SK-N-SH (cell line): ENCODE measurements at regions not wholly inside any gene's neighbourhood (a gene's known extent, or its start where the extent isn't known, plus 50 kb on each side); places are given as distances from the start of the nearest gene placed in this dataset.

Source experiments
- CTCF ChIA-PET: fragments of 300-600, 350-600 bp; formaldehyde crosslinking; extraction: SDS; loops from one replicate; lab custom pipeline; 2021; lab: Yijun Ruan, JAX
- POLR2A ChIA-PET: fragments of 350-600 bp; sonication (Branson Sonifier 250); formaldehyde crosslinking; extraction: SDS; loops from one replicate; lab custom pipeline; 2020; ENCODE audit warnings: antibody characterized with exemption, inconsistent platforms; lab: Yijun Ruan, JAX
- DNase-seq: peaks from one replicate; pipeline ENCODE4 v3.0.0; 2012
- H2AFZ ChIP-seq: fragments of 200-600 bp; sonication (generic); 2 replicates; pipeline ENCODE4 v1.8.1; 2016; ENCODE audit warnings: antibody characterized with exemption, mild to moderate bottlenecking, low read depth
- H3F3A ChIP-seq: fragments of 200-600 bp; sonication (generic); replicated peaks from 2 replicates; pipeline ENCODE3; 2016; ENCODE audit warnings: antibody characterized with exemption, mild to moderate bottlenecking; ENCODE audit not compliant: insufficient read depth
- H3K27ac ChIP-seq, 2 experiments: fragments of 200-500 bp in 1 of 2; fragments of 200-600 bp in 1 of 2; sonication (Bioruptor generic) in 1 of 2; sonication (generic), shearing (Covaris generic) in 1 of 2; 2 replicates each; pipeline versions ENCODE4 v1.5.1 to v1.6.1; 2014 to 2016; ENCODE audit warnings: low read depth in 2 of 2, inconsistent platforms in 1 of 2, low read length in 1 of 2, mild to moderate bottlenecking in 1 of 2, mixed read lengths in 1 of 2
- H3K27me3 ChIP-seq: fragments of 200-600 bp; sonication (generic), shearing (Covaris generic); 2 replicates; pipeline ENCODE4 v1.6.1; 2016; ENCODE audit warnings: mixed run types; ENCODE audit not compliant: insufficient read depth
- H3K36me3 ChIP-seq, 2 experiments: fragments of 200-500 bp in 1 of 2; fragments of 200-600 bp in 1 of 2; sonication (Bioruptor generic) in 1 of 2; sonication (generic) in 1 of 2; replicated peaks in 1 of 2; 2 replicates each; pipeline versions ENCODE3 to v1.5.1; 2014 to 2016; ENCODE audit warnings: low read length in 1 of 2, mild to moderate bottlenecking in 1 of 2; ENCODE audit not compliant: insufficient read depth in 2 of 2, control insufficient read depth in 1 of 2
- H3K4me1 ChIP-seq, 2 experiments: fragments of 200-500 bp in 1 of 2; fragments of 200-600 bp in 1 of 2; sonication (Bioruptor generic) in 1 of 2; sonication (generic), shearing (Covaris generic) in 1 of 2; 2 replicates each; pipeline versions ENCODE4 v1.5.1 to v1.6.1; 2014 to 2016; ENCODE audit warnings: low read depth in 1 of 2, low read length in 1 of 2, mixed run types in 1 of 2; ENCODE audit not compliant: insufficient read depth in 2 of 2, control insufficient read depth in 1 of 2
- H3K4me2 ChIP-seq: fragments of 200-600 bp; sonication (generic), shearing (Covaris generic); 2 replicates; pipeline ENCODE4 v1.6.1; 2017; ENCODE audit warnings: mixed run types
- H3K4me3 ChIP-seq, 2 experiments: fragments of 200-500 bp in 1 of 2; fragments of 200-600 bp in 1 of 2; sonication (Bioruptor generic) in 1 of 2; sonication (generic), shearing (Covaris generic) in 1 of 2; 2 replicates each; pipeline versions ENCODE4 v1.5.1 to v1.8.1; 2014 to 2016; ENCODE audit warnings: low read depth in 2 of 2, inconsistent platforms in 1 of 2, low read length in 1 of 2, mild to moderate bottlenecking in 1 of 2, mixed read lengths in 1 of 2, moderate library complexity in 1 of 2
- H3K79me2 ChIP-seq: fragments of 200-600 bp; sonication (generic); 2 replicates; pipeline ENCODE4 v1.8.1; 2017; ENCODE audit warnings: mild to moderate bottlenecking; ENCODE audit not compliant: insufficient read depth
- H3K9ac ChIP-seq: fragments of 200-600 bp; sonication (generic); 2 replicates; pipeline ENCODE4 v1.6.1; 2017; ENCODE audit warnings: mixed run types
- H3K9me2 ChIP-seq: fragments of 200-600 bp; sonication (generic); 2 replicates; pipeline ENCODE4 v1.6.1; 2017; ENCODE audit warnings: mixed run types
- H3K9me3 ChIP-seq: fragments of 200-600 bp; sonication (generic); 2 replicates; pipeline ENCODE4 v1.6.1; 2017; ENCODE audit warnings: mixed run types, mild to moderate bottlenecking, moderate library complexity
- H4K20me1 ChIP-seq: fragments of 200-600 bp; sonication (generic); 2 replicates; pipeline ENCODE4 v1.6.1; 2017; ENCODE audit warnings: mild to moderate bottlenecking, mixed run types; ENCODE audit not compliant: insufficient read depth
- CTCF ChIP-seq: fragments of 200-600 bp; sonication (generic); IDR thresholded peaks from 2 replicates; pipeline ENCODE4 v1.6.1; 2017; ENCODE audit warnings: antibody characterized with exemption, mild to moderate bottlenecking, moderate library complexity
- ELF1 ChIP-seq: IDR thresholded peaks from 2 replicates; pipeline ENCODE4 v1.4.0; 2012
- EP300 ChIP-seq, 2 experiments: IDR thresholded peaks; 2 replicates each; pipeline versions ENCODE4 v1.4.0 to v1.6.1; 2012; ENCODE audit warnings: borderline replicate concordance in 1 of 2, low read depth in 1 of 2, low read length in 1 of 2
- EZH2phosphoT487 ChIP-seq: fragments of 200-600 bp; sonication (generic); IDR thresholded peaks from 2 replicates; pipeline ENCODE4 v1.6.1; 2017; ENCODE audit warnings: low read depth, mixed run types, mild to moderate bottlenecking, antibody characterized with exemption, moderate library complexity, borderline replicate concordance
- FOSL2 ChIP-seq: IDR thresholded peaks from 2 replicates; pipeline ENCODE4 v1.4.0; 2012; ENCODE audit warnings: low read depth, mild to moderate bottlenecking, moderate library complexity, borderline replicate concordance
- FOXJ3 ChIP-seq: sonication (generic); formaldehyde crosslinking; IDR thresholded peaks from 2 replicates; pipeline ENCODE4 v1.5.1; 2020; ENCODE audit warnings: mild to moderate bottlenecking, missing genetic modification reagents
- MAX ChIP-seq: IDR thresholded peaks from 2 replicates; pipeline ENCODE4 v1.4.0; 2012; ENCODE audit warnings: low read depth
- MEF2A ChIP-seq: IDR thresholded peaks from 2 replicates; pipeline ENCODE4 v1.4.0; 2012; ENCODE audit warnings: low read depth, borderline replicate concordance
- MXI1 ChIP-seq: IDR thresholded peaks from 2 replicates; pipeline ENCODE4 v1.6.1; 2012; ENCODE audit warnings: mild to moderate bottlenecking, low read depth, low read length, improper control_type of control experiment
- POLR2AphosphoS5 ChIP-seq: IDR thresholded peaks from 2 replicates; pipeline ENCODE4 v1.6.1; 2012; ENCODE audit warnings: low read depth, low read length
- SIN3A ChIP-seq: IDR thresholded peaks from 2 replicates; pipeline ENCODE4 v1.6.1; 2012; ENCODE audit warnings: low read depth, mild to moderate bottlenecking, low read length, moderate library complexity, borderline replicate concordance
- SMC3 ChIP-seq: IDR thresholded peaks from 2 replicates; pipeline ENCODE4 v1.6.1; 2012; ENCODE audit warnings: low read depth, low read length, improper control_type of control experiment
- TCF12 ChIP-seq: IDR thresholded peaks from 2 replicates; pipeline ENCODE4 v1.4.0; 2012
- YY1 ChIP-seq: IDR thresholded peaks from 2 replicates; pipeline ENCODE4 v1.4.0; 2012; ENCODE audit warnings: low read depth, mild to moderate bottlenecking
- ZBTB33 ChIP-seq: IDR thresholded peaks from 2 replicates; pipeline ENCODE4 v1.4.0; 2012; ENCODE audit warnings: low read depth, borderline replicate concordance
- WGBS: methylation state at CpG from one replicate; pipeline ENCODE4 v1.1.6; 2017; ENCODE audit warnings: low lambda C conversion rate; 5-methylcytosine and 5-hydroxymethylcytosine counted together
- TF ChIP-seq, protein P1 (sequence below): IDR thresholded peaks from 2 replicates; pipeline ENCODE4 v1.4.0; 2012; ENCODE audit warnings: low read depth, borderline replicate concordance

- DNase-seq = no peak
- Histone ChIP-seq H3K79me2 (no peaks in the 10 kb centered on the region), H3K4me1 (no peaks in the 10 kb centered on the region), H2AFZ (no peak overlapping the region), H3K9ac (no peak overlapping the region), H3F3A (no peaks in the 10 kb centered on the region)
- WGBS = no CpG with 5 or more reads among the region's 1 CpG
- POLR2A ChIA-PET = no interaction called here
- TF ChIP-seq FOXJ3 (CRISPR knock-in tag) (no peak), EP300 (IDR thresholded peaks at IDR 0.05; ENCODE audit: borderline replicate concordance in 1 of 2, low read depth in 1 of 2, low read length in 1 of 2) (no peak), ZBTB33 (no peak), TCF12 (no peak), FOSL2 (no peak), CTCF (no peak), ELF1 (no peak)
- TF ChIP-seq, all 33 proteins: peak for 0
- H3K9me2 ChIP-seq = no peaks in the 10 kb centered on the region
- H3K36me3 ChIP-seq = no peaks in the 10 kb centered on the region
- no peaks in the 10 kb centered on the region for H3K27me3 ChIP-seq
- H3K4me2 ChIP-seq = no peak overlapping the region
- H3K9me3 ChIP-seq = no peaks in the 10 kb centered on the region
- H3K27ac ChIP-seq = no peak overlapping the region
- no peaks in the 10 kb centered on the region for H4K20me1 ChIP-seq
- H3K4me3 ChIP-seq = no peak overlapping the region
- CTCF ChIA-PET = no interaction called here
These were observed 433.4 kb downstream of the TCERG1L start for GRCh38 chr10:130878131-130878530.

DNA sequence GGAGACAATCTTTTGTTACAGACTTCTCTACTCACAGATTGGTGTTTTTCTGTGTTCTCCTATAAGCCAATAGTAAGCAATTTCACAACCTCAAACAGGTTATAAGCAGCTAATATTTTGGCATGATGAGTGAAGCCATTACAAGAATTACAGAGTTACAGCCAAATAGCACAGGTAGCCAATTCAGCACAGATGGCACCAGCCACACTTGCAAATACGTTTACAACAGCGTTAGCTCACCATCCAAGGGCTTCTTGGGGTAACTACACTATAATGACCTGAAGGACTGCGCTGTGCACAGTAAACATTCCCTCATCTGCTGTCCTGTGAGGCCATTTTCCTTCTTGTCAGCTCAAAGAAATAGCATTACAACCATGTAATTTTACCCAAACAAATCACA lies 428.6 kb downstream of the TCERG1L start:
- CTCF ChIA-PET = interaction anchor here (0.9 kb wide), 1 partner anchor 9 kb away, joined by 5 read pairs; no protein-coding TSS in a partner anchor
- H3K9ac ChIP-seq = no peak overlapping the region

GRCh38 chr10:130884456-130884855 lies 427.1 kb downstream of the TCERG1L start:
- ChIA-PET CTCF (no interaction called here), POLR2A (no interaction called here)
- no peaks in the 10 kb centered on the region for H3K27me3 ChIP-seq
- H3K4me3 ChIP-seq = no peak overlapping the region
- H3K9me2 ChIP-seq = no peaks in the 10 kb centered on the region
- H3K9ac ChIP-seq = no peak overlapping the region
- no peak overlapping the region for H3K4me2 ChIP-seq
- no peak for DNase-seq
- no peak overlapping the region for H2AFZ ChIP-seq
- no peaks in the 10 kb centered on the region for H3F3A ChIP-seq
- no peaks in the 10 kb centered on the region for H4K20me1 ChIP-seq
- 46% methylated on average over 8 of the region's 12 CpGs for WGBS
- no peaks in the 10 kb centered on the region for H3K4me1 ChIP-seq
- no peaks in the 10 kb centered on the region for H3K79me2 ChIP-seq
- H3K9me3 ChIP-seq = no peaks in the 10 kb centered on the region
- no peak overlapping the region for H3K27ac ChIP-seq
- H3K36me3 ChIP-seq = no peaks in the 10 kb centered on the region
- TF ChIP-seq EZH2phosphoT487 = no peak
- no peak for TF ChIP-seq SMC3
- TF ChIP-seq, protein P1, sequence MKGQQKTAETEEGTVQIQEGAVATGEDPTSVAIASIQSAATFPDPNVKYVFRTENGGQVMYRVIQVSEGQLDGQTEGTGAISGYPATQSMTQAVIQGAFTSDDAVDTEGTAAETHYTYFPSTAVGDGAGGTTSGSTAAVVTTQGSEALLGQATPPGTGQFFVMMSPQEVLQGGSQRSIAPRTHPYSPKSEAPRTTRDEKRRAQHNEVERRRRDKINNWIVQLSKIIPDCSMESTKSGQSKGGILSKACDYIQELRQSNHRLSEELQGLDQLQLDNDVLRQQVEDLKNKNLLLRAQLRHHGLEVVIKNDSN = no peak
- no peak for TF ChIP-seq TCF12
- TF ChIP-seq MEF2A = no peak
- TF ChIP-seq SIN3A = no peak
- TF ChIP-seq ZBTB33 = no peak
- no peak for TF ChIP-seq YY1
- no peak for TF ChIP-seq MAX
- TF ChIP-seq ELF1 = no peak

More for the DNA sequence above, 428.6 kb downstream of the TCERG1L start:
- no peaks in the 10 kb centered on the region for H3K79me2 ChIP-seq
- WGBS = 21% methylated on average over 3 of the region's 3 CpGs
- POLR2A ChIA-PET = no interaction called here
- no peaks in the 10 kb centered on the region for H3K27me3 ChIP-seq
- H3K4me3 ChIP-seq = no peak overlapping the region
- no peaks in the 10 kb centered on the region for H3K36me3 ChIP-seq
- H3K9me2 ChIP-seq = no peaks in the 10 kb centered on the region
- no peak overlapping the region for H2AFZ ChIP-seq
- H3F3A ChIP-seq = no peaks in the 10 kb centered on the region
- no peak for DNase-seq
- no peak overlapping the region for H3K27ac ChIP-seq
- H3K4me1 ChIP-seq = no peaks in the 10 kb centered on the region
- no peaks in the 10 kb centered on the region for H4K20me1 ChIP-seq
- H3K9me3 ChIP-seq = no peaks in the 10 kb centered on the region
- no peak overlapping the region for H3K4me2 ChIP-seq
- TF ChIP-seq SIN3A (no peak), MXI1 (no peak), POLR2AphosphoS5 (no peak)
- TF ChIP-seq, all 33 proteins: peak for 0
